Activated CD4-positive, alpha-beta T cell treated with anti-CD3 and anti-CD28 coated beads for 1 hour (primary cell): ENCODE measurements at regions not wholly inside any gene's neighbourhood (a gene's known extent, or its start where the extent isn't known, plus 50 kb on each side); places are given as distances from the start of the nearest gene placed in this dataset.

Experiments used
- DNase-seq: peaks from one replicate; pipeline ENCODE4 v3.0.0-alpha.2; 2020

- DNase-seq, result no peak
Observed at GRCh38 chr2:120461092-120461491, 115.2 kb downstream of the INHBB start.

- DNase-seq, result no peak
Observed at GRCh38 chr2:120461546-120462537, 115.9 kb downstream of the INHBB start.

- no peak for DNase-seq
Observed at GRCh38 chr2:120463527-120463926, 117.6 kb downstream of the INHBB start.

- no peak for DNase-seq
Observed at GRCh38 chr2:120463996-120464395, 118.1 kb downstream of the INHBB start.

- no peak for DNase-seq
Observed at GRCh38 chr2:120464448-120464931, 118.6 kb downstream of the INHBB start.

GRCh38 chr2:120465012-120465700 is 119.2 kb downstream of the INHBB start:
- DNase-seq, result no peak

- no peak for DNase-seq
Observed at GRCh38 chr2:120465701-120465988, 119.7 kb downstream of the INHBB start.

GRCh38 chr2:120465989-120466703 is 120.2 kb downstream of the INHBB start:
- DNase-seq, result no peak

- no peak for DNase-seq
Observed at GRCh38 chr2:120466704-120467054, 120.7 kb downstream of the INHBB start.

GRCh38 chr2:120468136-120468535 is 122.2 kb downstream of the INHBB start:
- DNase-seq, result no peak

- DNase-seq, result no peak
Observed at GRCh38 chr2:120469426-120469825, 123.5 kb downstream of the INHBB start.

GRCh38 chr2:120470041-120470965 is 124.4 kb downstream of the INHBB start:
- no peak for DNase-seq

- no peak for DNase-seq
Observed at GRCh38 chr2:120471166-120471565, 125.2 kb downstream of the INHBB start.

GRCh38 chr2:120472031-120472430 is 126.1 kb downstream of the INHBB start:
- DNase-seq, result no peak

- DNase-seq, result no peak
Observed at GRCh38 chr2:120472891-120473309, 127.0 kb downstream of the INHBB start.

GRCh38 chr2:120473522-120474271 is 127.8 kb downstream of the INHBB start:
- no peak for DNase-seq

- DNase-seq, result no peak
Observed at GRCh38 chr2:120474486-120474885, 128.6 kb downstream of the INHBB start.

GRCh38 chr2:120476141-120476540 is 130.2 kb downstream of the INHBB start:
- no peak for DNase-seq

- DNase-seq, result no peak
Observed at GRCh38 chr2:120477198-120477597, 131.3 kb downstream of the INHBB start.

GRCh38 chr2:120477831-120478481 is 132.0 kb downstream of the INHBB start:
- DNase-seq, result no peak

- no peak for DNase-seq
Observed at GRCh38 chr2:120480346-120480902, 134.5 kb downstream of the INHBB start.
